Activated CD4-positive, alpha-beta T cell treated with anti-CD3 and anti-CD28 coated beads, Interleukin-10, Interleukin-2, amounts not matched to agents 100 ng/mL and 50 ng/mL, durations not matched to agents 16 hours and 8 hours (primary cell): ENCODE measurements at regions not wholly inside any gene's neighbourhood (a gene's known extent, or its start where the extent isn't known, plus 50 kb on each side); places are given as distances from the start of the nearest gene placed in this dataset.
A peak's percentile ranks its signal among the peaks of the same experiment; 100 is the strongest.
"Not testable (repeated sequence)": the region's sequence is repeated elsewhere in the genome, so short reads cannot be mapped to it uniquely, and the experiment has no call there.

ENCODE experiments used
- DNase-seq: peaks from one replicate; pipeline ENCODE4 v3.0.0-alpha.2; 2020

- DNase-seq = no peak
Observed at GRCh38 chr5:112472614-112473013, 53.5 kb upstream of the EPB41L4A start.

GRCh38 chr5:112473989-112474388, 54.9 kb upstream of the EPB41L4A start:
- no peak for DNase-seq

GRCh38 chr5:112475747-112476365, 56.8 kb upstream of the EPB41L4A start:
- DNase-seq = no peak

GRCh38 chr5:112479418-112479817, 60.3 kb upstream of the EPB41L4A start:
- no peak for DNase-seq

- no peak for DNase-seq
Observed at GRCh38 chr5:112480501-112480900, 61.4 kb upstream of the EPB41L4A start.

GRCh38 chr5:112483704-112484103, 64.6 kb upstream of the EPB41L4A start:
- no peak for DNase-seq

- no peak for DNase-seq
Observed at GRCh38 chr5:112485934-112486355, 66.9 kb upstream of the EPB41L4A start.

- no peak for DNase-seq
Observed at GRCh38 chr5:112491257-112491656, 72.2 kb upstream of the EPB41L4A start.

- peak; percentile 38 for DNase-seq
Observed at GRCh38 chr5:112492291-112492690, 73.2 kb upstream of the EPB41L4A start.

GRCh38 chr5:112503749-112504501, 84.8 kb upstream of the EPB41L4A start:
- not testable (repeated sequence) for DNase-seq

GRCh38 chr5:112509097-112509496, 90.0 kb upstream of the EPB41L4A start:
- DNase-seq = not testable (repeated sequence)

- no peak for DNase-seq
Observed at GRCh38 chr5:112511920-112512319, 92.8 kb upstream of the EPB41L4A start.

- no peak for DNase-seq
Observed at GRCh38 chr5:112512901-112513300, 93.8 kb upstream of the EPB41L4A start.

- DNase-seq = no peak
Observed at GRCh38 chr5:112514111-112514510, 95.0 kb upstream of the EPB41L4A start.

GRCh38 chr5:112520474-112520873, 101.4 kb upstream of the EPB41L4A start:
- DNase-seq = not testable (repeated sequence)

GRCh38 chr5:112522891-112523673, 104.0 kb upstream of the EPB41L4A start:
- not testable (repeated sequence) for DNase-seq

- DNase-seq = not testable (repeated sequence)
Observed at GRCh38 chr5:112523674-112524263, 104.7 kb upstream of the EPB41L4A start.

GRCh38 chr5:112525217-112525616, 106.1 kb upstream of the EPB41L4A start:
- DNase-seq = no peak

- DNase-seq = no peak
Observed at GRCh38 chr5:112528928-112529327, 109.9 kb upstream of the EPB41L4A start.

- peak; percentile 15 for DNase-seq
Observed at GRCh38 chr5:112529525-112529924, 110.4 kb upstream of the EPB41L4A start.

- no peak for DNase-seq
Observed at GRCh38 chr5:112532654-112533360, 113.7 kb upstream of the EPB41L4A start.

- DNase-seq = no peak
Observed at GRCh38 chr5:112533362-112533761, 114.3 kb upstream of the EPB41L4A start.
